Sigmoid colon (tissue), 6 donors: ENCODE measurements at regions not wholly inside any gene's neighbourhood (a gene's known extent, or its start where the extent isn't known, plus 50 kb on each side); places are given as distances from the start of the nearest gene placed in this dataset.

ENCODE experiments used
- DNase-seq: peaks from one replicate; pipeline ENCODE4 v3.0.0-alpha.2; 2019
- H3K27ac ChIP-seq, 4 donors: fragments of 200-600 bp; sonication (generic); one replicate each; pipeline ENCODE4 v1.5.1; 2016 to 2019; ENCODE audit warnings: mild to moderate bottlenecking in 1 of 4
- H3K27me3 ChIP-seq, 3 donors: fragments of 200-600 bp; sonication (generic); one replicate each; pipeline ENCODE4 v1.5.1; 2019; ENCODE audit warnings: mild to moderate bottlenecking in 1 of 3
- H3K36me3 ChIP-seq, 4 donors: fragments of 200-600 bp; sonication (generic); one replicate each; pipeline ENCODE4 v1.5.1; 2016 to 2019
- H3K4me1 ChIP-seq, 4 donors: fragments of 200-600 bp; sonication (generic); one replicate each; pipeline ENCODE4 v1.5.1; 2017 to 2019
- H3K4me3 ChIP-seq, 4 donors: fragments of 200-600 bp; sonication (generic); one replicate each; pipeline ENCODE4 v1.5.1; 2017 to 2019; ENCODE audit warnings: mild to moderate bottlenecking in 2 of 4, moderate library complexity in 1 of 4
- H3K9me3 ChIP-seq, 4 donors: fragments of 200-600 bp in 3 of 4; sonication (generic) in 3 of 4; one replicate each; pipeline versions ENCODE4 v1.5.1 to v1.6.1; 2013 to 2019
- CTCF ChIP-seq, 4 experiments: fragments of 450-650 bp in 3 of 4; fragments of 200-600 bp in 1 of 4; IDR thresholded peaks; one replicate each; pipeline ENCODE4 v1.5.1; 2016 to 2019; ENCODE audit warnings: antibody characterized with exemption in 4 of 4, mild to moderate bottlenecking in 3 of 4, moderate library complexity in 2 of 4
- EP300 ChIP-seq, 4 donors: sonication (generic); formaldehyde crosslinking; IDR thresholded peaks; one replicate each; pipeline ENCODE4 v1.6.1; 2017; ENCODE audit warnings: antibody characterized with exemption in 4 of 4
- POLR2A ChIP-seq, 2 donors: fragments of 450-650 bp; IDR thresholded peaks; one replicate each; pipeline ENCODE4 v1.6.1; 2016; ENCODE audit warnings: antibody characterized with exemption in 2 of 2, mild to moderate bottlenecking in 2 of 2, moderate library complexity in 2 of 2
- POLR2AphosphoS5 ChIP-seq, 4 donors: sonication (generic); formaldehyde crosslinking; IDR thresholded peaks; one replicate each; pipeline ENCODE4 v1.6.1; 2017; ENCODE audit warnings: antibody characterized with exemption in 4 of 4
- WGBS, 2 donors: extraction: QIAGEN DNeasy Blood & Tissue Kit; methylation state at CpG; one replicate each; pipeline ENCODE4 v1.1.7; 2013; 5-methylcytosine and 5-hydroxymethylcytosine counted together
- intact Hi-C: fragments of 100-400 bp; cut with DNase I; formaldehyde crosslinking; loops from one replicate; pipeline ENCODE4 v1.15.1; 2023
- donor health status: healthy with polysubstance abuse.
- donor health status: healthy.

- intact Hi-C loops = loop anchor here (5.0 kb wide), 1 partner anchor 50 kb away; no protein-coding TSS in a partner anchor
- no peak overlapping the region for H3K4me3 ChIP-seq
- 87 to 88% methylated on average over 7 of the region's 7 CpGs for WGBS, 2 donors
- no peak for DNase-seq
- TF ChIP-seq EP300 (IDR thresholded peaks at IDR 0.05) (no peak), CTCF (IDR thresholded peaks at IDR 0.05) (no peak), POLR2A (IDR thresholded peaks at IDR 0.05) (no peak), POLR2AphosphoS5 (IDR thresholded peaks at IDR 0.05) (no peak)
- H3K27ac ChIP-seq = no peak overlapping the region
- no peaks in the 10 kb centered on the region for H3K9me3 ChIP-seq
- H3K36me3 ChIP-seq = no peaks in the 10 kb centered on the region
- H3K4me1 ChIP-seq = peaks cover 0 to 51% (median 12%) of the 10 kb centered on the region in 4 donors
- no peaks in the 10 kb centered on the region for H3K27me3 ChIP-seq
These were observed 416.0 kb downstream of the SHQ1 start for GRCh38 chr3:72432246-72432645.

GRCh38 chr3:72429589-72430353 is 418.5 kb downstream of the SHQ1 start:
- 66 to 68% methylated on average over 4 of the region's 4 CpGs for WGBS, 2 donors
- H3K27ac ChIP-seq = no peak overlapping the region
- no peak for TF ChIP-seq POLR2AphosphoS5 (IDR thresholded peaks at IDR 0.05)
- TF ChIP-seq EP300 (IDR thresholded peaks at IDR 0.05) = no peak
- no peak for TF ChIP-seq POLR2A (IDR thresholded peaks at IDR 0.05)
- H3K4me3 ChIP-seq = no peak overlapping the region
- H3K36me3 ChIP-seq = no peaks in the 10 kb centered on the region
- intact Hi-C loops = loop anchor here (5.0 kb wide), 1 partner anchor 47 kb away; no protein-coding TSS in a partner anchor
- H3K4me1 ChIP-seq = peaks cover 0 to 74% (median 18%) of the 10 kb centered on the region in 4 donors
- H3K27me3 ChIP-seq = no peaks in the 10 kb centered on the region
- H3K9me3 ChIP-seq = no peaks in the 10 kb centered on the region
- no peak for DNase-seq

- no peak for DNase-seq
- WGBS, 2 donors = 74 to 80% methylated on average over 4 of the region's 4 CpGs
- TF ChIP-seq POLR2A (IDR thresholded peaks at IDR 0.05) (no peak), POLR2AphosphoS5 (IDR thresholded peaks at IDR 0.05) (no peak), EP300 (IDR thresholded peaks at IDR 0.05) (no peak), CTCF (IDR thresholded peaks at IDR 0.05) (no peak)
- Histone ChIP-seq H3K27me3 (no peaks in the 10 kb centered on the region), H3K4me1 (peaks cover 0 to 74% (median 18%) of the 10 kb centered on the region in 4 donors), H3K27ac (no peak overlapping the region), H3K9me3 (no peaks in the 10 kb centered on the region), H3K4me3 (no peak overlapping the region), H3K36me3 (no peaks in the 10 kb centered on the region)
- intact Hi-C loops = no loop called here
These were observed 419.4 kb downstream of the SHQ1 start for GRCh38 chr3:72428803-72429202.

- H3K4me1 ChIP-seq = peaks cover 0 to 63% (median 16%) of the 10 kb centered on the region in 4 donors
- H3K36me3 ChIP-seq = no peaks in the 10 kb centered on the region
- TF ChIP-seq POLR2AphosphoS5 (IDR thresholded peaks at IDR 0.05) (no peak), POLR2A (IDR thresholded peaks at IDR 0.05) (no peak), CTCF (IDR thresholded peaks at IDR 0.05) (no peak), EP300 (IDR thresholded peaks at IDR 0.05) (no peak)
- H3K9me3 ChIP-seq = no peaks in the 10 kb centered on the region
- 63 to 70% methylated on average over 6 of the region's 6 CpGs for WGBS, 2 donors
- H3K4me3 ChIP-seq = no peak overlapping the region
- DNase-seq = no peak
- H3K27ac ChIP-seq = no peak overlapping the region
- intact Hi-C loops = no loop called here
- no peaks in the 10 kb centered on the region for H3K27me3 ChIP-seq
These were observed 420.6 kb downstream of the SHQ1 start for GRCh38 chr3:72427624-72428023.

GRCh38 chr3:72426618-72427397 is 421.4 kb downstream of the SHQ1 start:
- H3K4me3 ChIP-seq = no peak overlapping the region

More at GRCh38 chr3:72426618-72427397, 421.4 kb downstream of the SHQ1 start:
- Histone ChIP-seq H3K4me1 (peaks cover 0 to 58% (median 16%) of the 10 kb centered on the region in 4 donors), H3K27me3 (no peaks in the 10 kb centered on the region), H3K36me3 (no peaks in the 10 kb centered on the region), H3K9me3 (no peaks in the 10 kb centered on the region), H3K27ac (no peak overlapping the region)
- DNase-seq = no peak
- 64% methylated on average over 2 of the region's 2 CpGs for WGBS, 2 donors
- intact Hi-C loops = no loop called here
- TF ChIP-seq POLR2A (IDR thresholded peaks at IDR 0.05) (no peak), CTCF (IDR thresholded peaks at IDR 0.05) (no peak), POLR2AphosphoS5 (IDR thresholded peaks at IDR 0.05) (no peak)
